ENCODE measurements at regions not wholly inside any gene's neighbourhood (a gene's known extent, or its start where the extent isn't known, plus 50 kb on each side); places are given as distances from the start of the nearest gene placed in this dataset.

- no peak for TF ChIP-seq ISL2 (CRISPR knock-in tag; IDR thresholded peaks at IDR 0.05)
- no peak for TF ChIP-seq ZNF296 (CRISPR knock-in tag; conservative IDR thresholded peaks at IDR 0.05)
- TF ChIP-seq ZNF773 (CRISPR knock-in tag; IDR thresholded peaks at IDR 0.05; ENCODE audit: borderline replicate concordance) = no peak
- TF ChIP-seq ZNF441 (CRISPR knock-in tag; IDR thresholded peaks at IDR 0.05; ENCODE audit: borderline replicate concordance) = no peak
- no peak for TF ChIP-seq ZNF614 (CRISPR knock-in tag; IDR thresholded peaks at IDR 0.05; ENCODE audit: borderline replicate concordance)
- TF ChIP-seq HNF4G (IDR thresholded peaks at IDR 0.05; ENCODE audit: borderline replicate concordance, low read depth, low read length) = no peak
- TF ChIP-seq HNF4G (CRISPR knock-in tag; IDR thresholded peaks at IDR 0.05; ENCODE audit: borderline replicate concordance, low read depth) = no peak
- no peak for TF ChIP-seq MAZ (IDR thresholded peaks at IDR 0.05; ENCODE audit: borderline replicate concordance, low read depth, low read length)
- no peak for TF ChIP-seq MAZ (CRISPR knock-in tag; IDR thresholded peaks at IDR 0.05; ENCODE audit: low read depth)
- CTCF ChIA-PET (ENCODE audit: low intra/inter-chr PET ratio, low total read pairs) = no interaction called here
- no TSS peak for BruUV-seq (replicated peaks)
- H3K4me2 ChIP-seq (ENCODE audit: low read depth, low read length) = no peak overlapping the region
- POLR2A ChIA-PET = no interaction called here
- H4K20me1 ChIP-seq (ENCODE audit: insufficient read depth, low read length) = no peaks in the 10 kb centered on the region
- H2AFZ ChIP-seq (ENCODE audit: low read length) = no peak overlapping the region
- H3K79me2 ChIP-seq (ENCODE audit: insufficient read depth, low read length) = no peaks in the 10 kb centered on the region
- ATAC-seq = no peak
- H3K4me1 ChIP-seq (ENCODE audit: insufficient read depth, low read length) = no peaks in the 10 kb centered on the region
- DNase-seq (ENCODE audit: low spot score) = no peak
- no peak overlapping the region for H3K9ac ChIP-seq (ENCODE audit: insufficient read depth, low read depth, low read length)
- 33% methylated on average over 9 of the region's 9 CpGs for WGBS (ENCODE audit: low lambda C conversion rate)
- no peaks in the 10 kb centered on the region for H3K36me3 ChIP-seq (replicated peaks in 1 of 2; ENCODE audit: control insufficient read depth in 1 of 2, insufficient read depth in 2 of 2, low read length in 2 of 2)
- intact Hi-C loops (cut with micrococcal nuclease; ENCODE audit: unreplicated experiment) (no loop called here), in situ Hi-C loops (cut with HindIII; ENCODE audit: extremely low pct_ligation_motif_present, low pct_unique_long_range_greater_than_20kb) (no loop called here)
- no peak overlapping the region for H3K27ac ChIP-seq (ENCODE audit: extremely low read length, insufficient read depth, low read length)
- H3K9me3 ChIP-seq (ENCODE audit: low read length) = no peaks in the 10 kb centered on the region
- H3K27me3 ChIP-seq (ENCODE audit: control insufficient read depth in 1 of 2, insufficient read depth in 2 of 2, low read length in 2 of 2) = peaks cover 1 to 7% of the 10 kb centered on the region in 2 experiments; a peak in 2 of 5 replicates
- H3K4me3 ChIP-seq (replicated peaks in 1 of 3; ENCODE audit: insufficient read depth in 1 of 3, low read depth in 2 of 3, low read length in 3 of 3) = no peak overlapping the region
- FAIRE-seq = no peak
Measured at GRCh38 chr9:86809759-86810367, 137.4 kb downstream of the GAS1 start.

- DNase-seq (ENCODE audit: low spot score) (no peak), ATAC-seq (no peak), FAIRE-seq (no peak)
- H3K4me2 ChIP-seq (ENCODE audit: low read depth, low read length) = no peak overlapping the region
- ChIA-PET CTCF (ENCODE audit: low intra/inter-chr PET ratio, low total read pairs) (no interaction called here), POLR2A (no interaction called here)
- no peaks in the 10 kb centered on the region for H4K20me1 ChIP-seq (ENCODE audit: insufficient read depth, low read length)
- H3K79me2 ChIP-seq (ENCODE audit: insufficient read depth, low read length) = no peaks in the 10 kb centered on the region
- no peak overlapping the region for H3K27ac ChIP-seq (ENCODE audit: extremely low read length, insufficient read depth, low read length)
- intact Hi-C loops (cut with micrococcal nuclease; ENCODE audit: unreplicated experiment) = no loop called here
- BruUV-seq (replicated peaks) = no TSS peak
- no peak overlapping the region for H3K4me3 ChIP-seq (replicated peaks in 1 of 3; ENCODE audit: insufficient read depth in 1 of 3, low read depth in 2 of 3, low read length in 3 of 3)
- TF ChIP-seq NR2C2 (CRISPR knock-in tag; IDR thresholded peaks at IDR 0.05; ENCODE audit: borderline replicate concordance) = no peak
- TF ChIP-seq DMAP1 (CRISPR knock-in tag; IDR thresholded peaks at IDR 0.05) = no peak
- no peak overlapping the region for H2AFZ ChIP-seq (ENCODE audit: low read length)
- peaks cover 1 to 7% of the 10 kb centered on the region in 2 experiments; a peak in 2 of 5 replicates for H3K27me3 ChIP-seq (ENCODE audit: control insufficient read depth in 1 of 2, insufficient read depth in 2 of 2, low read length in 2 of 2)
- H3K36me3 ChIP-seq (replicated peaks in 1 of 2; ENCODE audit: control insufficient read depth in 1 of 2, insufficient read depth in 2 of 2, low read length in 2 of 2) = no peaks in the 10 kb centered on the region
- H3K9me3 ChIP-seq (ENCODE audit: low read length) = no peaks in the 10 kb centered on the region
- H3K9ac ChIP-seq (ENCODE audit: insufficient read depth, low read depth, low read length) = no peak overlapping the region
- no peaks in the 10 kb centered on the region for H3K4me1 ChIP-seq (ENCODE audit: insufficient read depth, low read length)
- in situ Hi-C loops (cut with HindIII; ENCODE audit: extremely low pct_ligation_motif_present, low pct_unique_long_range_greater_than_20kb) = no loop called here
- 21% methylated on average over 6 of the region's 6 CpGs for WGBS (ENCODE audit: low lambda C conversion rate)
Measured at GRCh38 chr9:86809151-86809550, 138.2 kb downstream of the GAS1 start.

Measured in HepG2 (cell line).